D721Med (cell line): ENCODE measurements at regions not wholly inside any gene's neighbourhood (a gene's known extent, or its start where the extent isn't known, plus 50 kb on each side); places are given as distances from the start of the nearest gene placed in this dataset.
A peak's percentile ranks its signal among the peaks of the same experiment; 100 is the strongest.

Source experiments
- DNase-seq: peaks from one replicate; pipeline ENCODE4 v3.0.0; 2011; ENCODE audit warnings: low spot score; ENCODE audit not compliant: insufficient read length
- FAIRE-seq: peaks from 2 replicates; lab custom pipeline; 2011; peaks lifted over from hg19 to GRCh38; lab: Jason Lieb, UNC
- CTCF ChIP-seq: IDR thresholded peaks from 2 replicates; pipeline ENCODE4 v1.5.1; 2012; ENCODE audit warnings: mild to moderate bottlenecking, control low read depth; ENCODE audit not compliant: insufficient read depth; ENCODE audit errors: missing control alignments

GRCh38 chr12:124207049-124207448, 87.8 kb upstream of the RFLNA start:
- DNase-seq (peak; percentile 51), FAIRE-seq (peak; percentile 93)
- no peak for TF ChIP-seq CTCF

- no peak for DNase-seq
- no peak for TF ChIP-seq CTCF
- peak; percentile 16 for FAIRE-seq
These were observed 87.3 kb upstream of the RFLNA start for GRCh38 chr12:124207617-124208016.

- TF ChIP-seq CTCF = no peak
- DNase-seq (no peak), FAIRE-seq (no peak)
These were observed 86.4 kb upstream of the RFLNA start for GRCh38 chr12:124208489-124208888.

- DNase-seq (no peak), FAIRE-seq (no peak)
- no peak for TF ChIP-seq CTCF
These were observed 83.8 kb upstream of the RFLNA start for GRCh38 chr12:124210991-124211577.

GRCh38 chr12:124211753-124212152, 83.1 kb upstream of the RFLNA start:
- FAIRE-seq = no peak
- TF ChIP-seq CTCF = no peak
- no peak for DNase-seq

- no peak for TF ChIP-seq CTCF
- DNase-seq (no peak), FAIRE-seq (no peak)
These were observed 81.1 kb upstream of the RFLNA start for GRCh38 chr12:124213666-124214347.

- no peak for DNase-seq
- no peak for FAIRE-seq
These were observed 80.3 kb upstream of the RFLNA start for GRCh38 chr12:124214574-124214973.

More at GRCh38 chr12:124214574-124214973, 80.3 kb upstream of the RFLNA start:
- TF ChIP-seq CTCF = no peak
